ENCODE measurements at regions not wholly inside any gene's neighbourhood (a gene's known extent, or its start where the extent isn't known, plus 50 kb on each side); places are given as distances from the start of the nearest gene placed in this dataset.

- DNase-seq (ENCODE audit: low spot score), result no peak
Observed at GRCh38 chr16:85541980-85542900, 70.9 kb upstream of the GSE1 start.

- no peak for DNase-seq (ENCODE audit: low spot score)
Observed at GRCh38 chr16:85543536-85543935, 69.6 kb upstream of the GSE1 start.

GRCh38 chr16:85544016-85544415, 69.1 kb upstream of the GSE1 start:
- DNase-seq (ENCODE audit: low spot score), result no peak

GRCh38 chr16:85544668-85545067, 68.5 kb upstream of the GSE1 start:
- no peak for DNase-seq (ENCODE audit: low spot score)

- DNase-seq (ENCODE audit: low spot score), result no peak
Observed at GRCh38 chr16:85545227-85545818, 67.8 kb upstream of the GSE1 start.

GRCh38 chr16:85546585-85547447, 66.3 kb upstream of the GSE1 start:
- no peak for DNase-seq (ENCODE audit: low spot score)

GRCh38 chr16:85548375-85548774, 64.7 kb upstream of the GSE1 start:
- DNase-seq (ENCODE audit: low spot score), result no peak

- DNase-seq (ENCODE audit: low spot score), result no peak
Observed at GRCh38 chr16:85549766-85550421, 63.2 kb upstream of the GSE1 start.

- no peak for DNase-seq (ENCODE audit: low spot score)
Observed at GRCh38 chr16:85550422-85550864, 62.7 kb upstream of the GSE1 start.

- DNase-seq (ENCODE audit: low spot score), result no peak
Observed at GRCh38 chr16:85550953-85551924, 61.9 kb upstream of the GSE1 start.

GRCh38 chr16:85552980-85553435, 60.1 kb upstream of the GSE1 start:
- no peak for DNase-seq (ENCODE audit: low spot score)

- DNase-seq (ENCODE audit: low spot score), result peak; percentile 84
Observed at GRCh38 chr16:85553436-85554113, 59.5 kb upstream of the GSE1 start.

GRCh38 chr16:85554114-85554888, 58.8 kb upstream of the GSE1 start:
- peak; percentile 93 for DNase-seq (ENCODE audit: low spot score)

- DNase-seq (ENCODE audit: low spot score), result peak; percentile 66
Observed at GRCh38 chr16:85554889-85555718, 58.0 kb upstream of the GSE1 start.

- DNase-seq (ENCODE audit: low spot score), result peak; percentile 65
Observed at GRCh38 chr16:85555719-85556455, 57.2 kb upstream of the GSE1 start.

GRCh38 chr16:85556456-85557082, 56.6 kb upstream of the GSE1 start:
- DNase-seq (ENCODE audit: low spot score), result peak; percentile 79
